ENCODE measurements at regions not wholly inside any gene's neighbourhood (a gene's known extent, or its start where the extent isn't known, plus 50 kb on each side); places are given as distances from the start of the nearest gene placed in this dataset.

GRCh38 chr16:48001324-48001895, 154.4 kb downstream of the ABCC12 start:
- TF ChIP-seq EZH2 (IDR thresholded peaks at IDR 0.05; ENCODE audit: low read depth, low read length, severe bottlenecking) (no peak), SP1 (IDR thresholded peaks at IDR 0.05; ENCODE audit: low read depth, low read length) (no peak)
